SK-N-MC (cell line): ENCODE measurements at regions not wholly inside any gene's neighbourhood (a gene's known extent, or its start where the extent isn't known, plus 50 kb on each side); places are given as distances from the start of the nearest gene placed in this dataset.

Source experiments
- EZH2 ChIP-seq: fragments of 200-600 bp; sonication (generic); IDR thresholded peaks from one replicate; pipeline ENCODE4 v1.6.1; 2017; ENCODE audit warnings: antibody characterized with exemption
- FOXP2 ChIP-seq: optimal IDR thresholded peaks from 2 replicates; pipeline ENCODE3; 2011; ENCODE audit warnings: mild to moderate bottlenecking, moderate library complexity; ENCODE audit not compliant: insufficient read depth; ENCODE audit errors: extremely low read length, control extremely low read depth
- POLR2AphosphoS5 ChIP-seq: IDR thresholded peaks from 2 replicates; pipeline ENCODE4 v1.6.1; 2012; ENCODE audit warnings: mild to moderate bottlenecking, low read depth, low read length, borderline replicate concordance

GRCh38 chr18:71388148-71388547 is 1099.3 kb downstream of the SOCS6 start:
- TF ChIP-seq EZH2: no peak
- no peak for TF ChIP-seq POLR2AphosphoS5
- TF ChIP-seq FOXP2: no peak
